Esophagus squamous epithelium (tissue), 5 donors: ENCODE measurements at regions not wholly inside any gene's neighbourhood (a gene's known extent, or its start where the extent isn't known, plus 50 kb on each side); places are given as distances from the start of the nearest gene placed in this dataset.
"Not testable (repeated sequence)": the region's sequence is repeated elsewhere in the genome, so short reads cannot be mapped to it uniquely, and the experiment has no call there.

ENCODE experiments used
- DNase-seq: peaks from one replicate; lab custom pipeline; 2025; lab: John Stamatoyannopoulos, UW
- H3K27ac ChIP-seq, 4 donors: fragments of 200-600 bp; sonication (generic); one replicate each; pipeline ENCODE4 v1.5.1; 2016 to 2019; ENCODE audit warnings: mild to moderate bottlenecking in 1 of 4
- H3K27me3 ChIP-seq, 4 donors: fragments of 200-600 bp; sonication (generic); 1 replicate in 3 of 4; 2 replicates in 1 of 4; pipeline versions ENCODE4 v1.5.1 to v1.6.0; 2017 to 2021; ENCODE audit warnings: antibody characterized with exemption in 1 of 4
- H3K36me3 ChIP-seq, 3 donors: fragments of 200-600 bp; sonication (generic); one replicate each; pipeline ENCODE4 v1.5.1; 2016 to 2019
- H3K4me1 ChIP-seq, 3 donors: fragments of 200-600 bp; sonication (generic); one replicate each; pipeline ENCODE4 v1.5.1; 2017 to 2019
- H3K4me3 ChIP-seq, 4 donors: fragments of 200-600 bp; sonication (generic); 1 replicate in 3 of 4; 2 replicates in 1 of 4; pipeline ENCODE4 v1.5.1; 2016 to 2019; ENCODE audit warnings: mild to moderate bottlenecking in 2 of 4, moderate library complexity in 1 of 4
- H3K9me3 ChIP-seq, 3 donors: fragments of 200-600 bp; sonication (generic); one replicate each; pipeline ENCODE4 v1.5.1; 2016 to 2019
- CTCF ChIP-seq, 6 experiments: fragments of 450-650 bp in 4 of 6; fragments of 200-600 bp in 2 of 6; sonication (generic) in 2 of 6; IDR thresholded peaks; one replicate each; pipeline ENCODE4 v1.5.1; 2016 to 2019; ENCODE audit warnings: antibody characterized with exemption in 6 of 6, mild to moderate bottlenecking in 4 of 6, moderate library complexity in 4 of 6
- POLR2A ChIP-seq, 4 donors: fragments of 450-650 bp; IDR thresholded peaks; one replicate each; pipeline ENCODE4 v1.6.1; 2017; ENCODE audit warnings: antibody characterized with exemption in 4 of 4, mild to moderate bottlenecking in 4 of 4, moderate library complexity in 3 of 4
- WGBS, 2 donors: methylation state at CpG; one replicate each; pipeline ENCODE4 v1.1.5; 2018; 5-methylcytosine and 5-hydroxymethylcytosine counted together
- intact Hi-C: fragments of 100-400 bp; cut with DNase I; formaldehyde crosslinking; loops from one replicate; pipeline ENCODE4 v1.15.0; 2022
- donor health status: DM: yes; HTN: yes; CAD: no.

- Histone ChIP-seq H3K27me3 (no peaks in the 10 kb centered on the region), H3K9me3 (no peaks in the 10 kb centered on the region), H3K27ac (no peak overlapping the region), H3K36me3 (no peaks in the 10 kb centered on the region), H3K4me1 (no peaks in the 10 kb centered on the region), H3K4me3 (no peak overlapping the region)
- no peak for DNase-seq
- WGBS, 2 donors: 77 to 93% methylated on average over 2 to 3 of the region's 4 CpGs
- intact Hi-C loops: no loop called here
- no peak for TF ChIP-seq CTCF (IDR thresholded peaks at IDR 0.05)
- TF ChIP-seq POLR2A (IDR thresholded peaks at IDR 0.05): no peak
Observed at GRCh38 chr5:125457617-125458016, 711.2 kb upstream of the ZNF608 start.

GRCh38 chr5:125458949-125459348 lies 712.5 kb upstream of the ZNF608 start:
- H3K9me3 ChIP-seq, H3K27ac ChIP-seq, H3K4me1 ChIP-seq, DNase-seq, H3K36me3 ChIP-seq, intact Hi-C loops, H3K4me3 ChIP-seq, H3K27me3 ChIP-seq: not testable (repeated sequence)
- 74 to 83% methylated on average over 2 of the region's 2 CpGs for WGBS, 2 donors

GRCh38 chr5:125461641-125462072 lies 715.2 kb upstream of the ZNF608 start:
- DNase-seq: no peak
- no peaks in the 10 kb centered on the region for H3K4me1 ChIP-seq
- H3K4me3 ChIP-seq: no peak overlapping the region
- TF ChIP-seq POLR2A (IDR thresholded peaks at IDR 0.05): no peak
- no peak for TF ChIP-seq CTCF (IDR thresholded peaks at IDR 0.05)
- H3K9me3 ChIP-seq: no peaks in the 10 kb centered on the region
- intact Hi-C loops: no loop called here
- H3K27ac ChIP-seq: no peak overlapping the region
- no peaks in the 10 kb centered on the region for H3K27me3 ChIP-seq
- 74 to 81% methylated on average over 5 of the region's 5 CpGs for whole genome bisulfite sequencing, 2 donors
- H3K36me3 ChIP-seq: no peaks in the 10 kb centered on the region

- H3K27me3 ChIP-seq: no peaks in the 10 kb centered on the region
- no peaks in the 10 kb centered on the region for H3K36me3 ChIP-seq
- no peak for DNase-seq
- H3K4me3 ChIP-seq: no peak overlapping the region
- WGBS, 2 donors: 48 to 56% methylated on average over 3 of the region's 3 CpGs
- H3K9me3 ChIP-seq: no peaks in the 10 kb centered on the region
- intact Hi-C loops: no loop called here
- no peaks in the 10 kb centered on the region for H3K4me1 ChIP-seq
- no peak overlapping the region for H3K27ac ChIP-seq
- TF ChIP-seq POLR2A (IDR thresholded peaks at IDR 0.05): no peak
Observed at GRCh38 chr5:125463466-125464092, 717.1 kb upstream of the ZNF608 start.

- H3K4me3 ChIP-seq: no peak overlapping the region
- TF ChIP-seq CTCF (IDR thresholded peaks at IDR 0.05) (no peak), POLR2A (IDR thresholded peaks at IDR 0.05) (no peak)
- H3K9me3 ChIP-seq: no peaks in the 10 kb centered on the region
- H3K36me3 ChIP-seq: no peaks in the 10 kb centered on the region
- DNase-seq: no peak
- intact Hi-C loops: no loop called here
- 70 to 78% methylated on average over 5 of the region's 5 CpGs for WGBS, 2 donors
- H3K4me1 ChIP-seq: no peaks in the 10 kb centered on the region
- H3K27ac ChIP-seq: no peak overlapping the region
- no peaks in the 10 kb centered on the region for H3K27me3 ChIP-seq
Observed at GRCh38 chr5:125464847-125465432, 718.5 kb upstream of the ZNF608 start.

- intact Hi-C loops: no loop called here
- H3K9me3 ChIP-seq: no peaks in the 10 kb centered on the region
- TF ChIP-seq CTCF (IDR thresholded peaks at IDR 0.05): no peak
- TF ChIP-seq POLR2A (IDR thresholded peaks at IDR 0.05): no peak
- no peaks in the 10 kb centered on the region for H3K36me3 ChIP-seq
- no peak for DNase-seq
- no peak overlapping the region for H3K4me3 ChIP-seq
- H3K27ac ChIP-seq: no peak overlapping the region
- H3K27me3 ChIP-seq: no peaks in the 10 kb centered on the region
- H3K4me1 ChIP-seq: no peaks in the 10 kb centered on the region
- 21 to 35% methylated on average over 2 of the region's 2 CpGs for WGBS, 2 donors
Observed at GRCh38 chr5:125465703-125466102, 719.3 kb upstream of the ZNF608 start.
